ENCODE measurements at regions not wholly inside any gene's neighbourhood (a gene's known extent, or its start where the extent isn't known, plus 50 kb on each side); places are given as distances from the start of the nearest gene placed in this dataset.

- no peak for ATAC-seq
- TF ChIP-seq ZNF565 (CRISPR knock-in tag; conservative IDR thresholded peaks at IDR 0.05; ENCODE audit: low read depth) (no peak), ARNTL (CRISPR knock-in tag; IDR thresholded peaks at IDR 0.05; ENCODE audit: borderline replicate concordance, low read depth) (no peak), ESRRG (CRISPR knock-in tag; IDR thresholded peaks at IDR 0.05) (no peak), GLIS3 (CRISPR knock-in tag; IDR thresholded peaks at IDR 0.05) (no peak), TCF4 (CRISPR knock-in tag; IDR thresholded peaks at IDR 0.05; ENCODE audit: borderline replicate concordance) (no peak), OSR1 (CRISPR knock-in tag; IDR thresholded peaks at IDR 0.05) (no peak)
Observed at GRCh38 chr10:44682507-44682906, 228.6 kb upstream of the TMEM72 start.

- ATAC-seq, result no peak
- TF ChIP-seq TCF4 (CRISPR knock-in tag; IDR thresholded peaks at IDR 0.05; ENCODE audit: borderline replicate concordance), result no peak
- TF ChIP-seq ARNTL (CRISPR knock-in tag; IDR thresholded peaks at IDR 0.05; ENCODE audit: borderline replicate concordance, low read depth), result no peak
- TF ChIP-seq SNAI2 (CRISPR knock-in tag; IDR thresholded peaks at IDR 0.05), result no peak
- no peak for TF ChIP-seq ISL1 (CRISPR knock-in tag; IDR thresholded peaks at IDR 0.05)
Observed at GRCh38 chr10:44684661-44685060, 226.5 kb upstream of the TMEM72 start.

- TF ChIP-seq RARB (CRISPR knock-in tag; IDR thresholded peaks at IDR 0.05) (no peak), TSHZ2 (CRISPR knock-in tag; IDR thresholded peaks at IDR 0.05) (no peak), ZFP3 (CRISPR knock-in tag; IDR thresholded peaks at IDR 0.05) (no peak), ZNF70 (CRISPR knock-in tag; IDR thresholded peaks at IDR 0.05) (no peak), OSR1 (CRISPR knock-in tag; IDR thresholded peaks at IDR 0.05) (no peak), TOX (CRISPR knock-in tag; IDR thresholded peaks at IDR 0.05; ENCODE audit: borderline replicate concordance) (no peak), ARNTL (CRISPR knock-in tag; IDR thresholded peaks at IDR 0.05; ENCODE audit: borderline replicate concordance, low read depth) (no peak), BACH2 (CRISPR knock-in tag; IDR thresholded peaks at IDR 0.05; ENCODE audit: borderline replicate concordance) (no peak), SNAI2 (CRISPR knock-in tag; IDR thresholded peaks at IDR 0.05) (no peak), GLIS3 (CRISPR knock-in tag; IDR thresholded peaks at IDR 0.05) (no peak), CSRNP3 (CRISPR knock-in tag; IDR thresholded peaks at IDR 0.05) (no peak)
- TF ChIP-seq, protein P1, sequence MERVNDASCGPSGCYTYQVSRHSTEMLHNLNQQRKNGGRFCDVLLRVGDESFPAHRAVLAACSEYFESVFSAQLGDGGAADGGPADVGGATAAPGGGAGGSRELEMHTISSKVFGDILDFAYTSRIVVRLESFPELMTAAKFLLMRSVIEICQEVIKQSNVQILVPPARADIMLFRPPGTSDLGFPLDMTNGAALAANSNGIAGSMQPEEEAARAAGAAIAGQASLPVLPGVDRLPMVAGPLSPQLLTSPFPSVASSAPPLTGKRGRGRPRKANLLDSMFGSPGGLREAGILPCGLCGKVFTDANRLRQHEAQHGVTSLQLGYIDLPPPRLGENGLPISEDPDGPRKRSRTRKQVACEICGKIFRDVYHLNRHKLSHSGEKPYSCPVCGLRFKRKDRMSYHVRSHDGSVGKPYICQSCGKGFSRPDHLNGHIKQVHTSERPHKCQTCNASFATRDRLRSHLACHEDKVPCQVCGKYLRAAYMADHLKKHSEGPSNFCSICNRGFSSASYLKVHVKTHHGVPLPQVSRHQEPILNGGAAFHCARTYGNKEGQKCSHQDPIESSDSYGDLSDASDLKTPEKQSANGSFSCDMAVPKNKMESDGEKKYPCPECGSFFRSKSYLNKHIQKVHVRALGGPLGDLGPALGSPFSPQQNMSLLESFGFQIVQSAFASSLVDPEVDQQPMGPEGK (CRISPR knock-in tag; IDR thresholded peaks at IDR 0.05; ENCODE audit: borderline replicate concordance), result no peak
- no peak for ATAC-seq
Observed at GRCh38 chr10:44685220-44685619, 225.9 kb upstream of the TMEM72 start.

- ATAC-seq, result no peak
- TF ChIP-seq ARNTL (CRISPR knock-in tag; IDR thresholded peaks at IDR 0.05; ENCODE audit: borderline replicate concordance, low read depth) (no peak), ZNF70 (CRISPR knock-in tag; IDR thresholded peaks at IDR 0.05) (no peak), CSDC2 (CRISPR knock-in tag; IDR thresholded peaks at IDR 0.05) (no peak), PPARA (CRISPR knock-in tag; IDR thresholded peaks at IDR 0.05; ENCODE audit: borderline replicate concordance) (no peak), TOX (CRISPR knock-in tag; IDR thresholded peaks at IDR 0.05; ENCODE audit: borderline replicate concordance) (no peak), GLIS3 (CRISPR knock-in tag; IDR thresholded peaks at IDR 0.05) (no peak), ZNF565 (CRISPR knock-in tag; conservative IDR thresholded peaks at IDR 0.05; ENCODE audit: low read depth) (no peak), SNAI2 (CRISPR knock-in tag; IDR thresholded peaks at IDR 0.05) (no peak), ESRRG (CRISPR knock-in tag; IDR thresholded peaks at IDR 0.05) (no peak), POU6F1 (CRISPR knock-in tag; IDR thresholded peaks at IDR 0.05; ENCODE audit: borderline replicate concordance, low read depth) (no peak), OSR1 (CRISPR knock-in tag; IDR thresholded peaks at IDR 0.05) (no peak), ZFP3 (CRISPR knock-in tag; IDR thresholded peaks at IDR 0.05) (no peak), TCF4 (CRISPR knock-in tag; IDR thresholded peaks at IDR 0.05; ENCODE audit: borderline replicate concordance) (no peak), RARB (CRISPR knock-in tag; IDR thresholded peaks at IDR 0.05) (no peak), ISL1 (CRISPR knock-in tag; IDR thresholded peaks at IDR 0.05) (no peak)
- TF ChIP-seq, protein P2, sequence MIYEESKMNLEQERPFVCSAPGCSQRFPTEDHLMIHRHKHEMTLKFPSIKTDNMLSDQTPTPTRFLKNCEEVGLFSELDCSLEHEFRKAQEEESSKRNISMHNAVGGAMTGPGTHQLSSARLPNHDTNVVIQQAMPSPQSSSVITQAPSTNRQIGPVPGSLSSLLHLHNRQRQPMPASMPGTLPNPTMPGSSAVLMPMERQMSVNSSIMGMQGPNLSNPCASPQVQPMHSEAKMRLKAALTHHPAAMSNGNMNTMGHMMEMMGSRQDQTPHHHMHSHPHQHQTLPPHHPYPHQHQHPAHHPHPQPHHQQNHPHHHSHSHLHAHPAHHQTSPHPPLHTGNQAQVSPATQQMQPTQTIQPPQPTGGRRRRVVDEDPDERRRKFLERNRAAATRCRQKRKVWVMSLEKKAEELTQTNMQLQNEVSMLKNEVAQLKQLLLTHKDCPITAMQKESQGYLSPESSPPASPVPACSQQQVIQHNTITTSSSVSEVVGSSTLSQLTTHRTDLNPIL (CRISPR knock-in tag; IDR thresholded peaks at IDR 0.05; ENCODE audit: low read depth), result no peak
Observed at GRCh38 chr10:44685747-44686146, 225.4 kb upstream of the TMEM72 start.

Data from SK-N-SH treated with all-trans-retinoic acid at 6 μM for 48 hours (cell line).